GM19238 (cell line): ENCODE measurements at regions not wholly inside any gene's neighbourhood (a gene's known extent, or its start where the extent isn't known, plus 50 kb on each side); places are given as distances from the start of the nearest gene placed in this dataset.

Experiments used
- DNase-seq: peaks from one replicate; pipeline ENCODE4 v3.0.0; 2011; ENCODE audit warnings: low spot score; ENCODE audit not compliant: insufficient read length

DNA sequence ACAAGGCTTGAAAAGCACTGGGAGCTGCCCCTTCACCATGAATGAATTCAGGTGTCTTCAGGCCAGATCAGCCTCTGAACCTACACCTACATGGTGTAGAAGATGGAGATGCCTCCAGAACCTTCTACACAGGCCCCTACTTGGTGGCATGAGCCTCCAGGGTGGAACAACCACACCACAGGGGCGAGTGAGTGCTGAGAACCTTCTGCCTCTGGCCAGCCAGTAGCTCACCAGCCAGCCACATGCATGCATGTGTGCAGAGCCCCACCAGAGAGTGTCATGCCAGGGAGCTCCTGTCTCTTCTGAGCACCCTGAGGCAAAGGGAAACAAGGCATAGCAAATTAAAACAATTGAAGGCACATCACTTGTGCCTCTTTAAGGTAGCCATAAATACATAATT is 161.8 kb upstream of the TOPAZ1 start:
- DNase-seq = no peak

DNA sequence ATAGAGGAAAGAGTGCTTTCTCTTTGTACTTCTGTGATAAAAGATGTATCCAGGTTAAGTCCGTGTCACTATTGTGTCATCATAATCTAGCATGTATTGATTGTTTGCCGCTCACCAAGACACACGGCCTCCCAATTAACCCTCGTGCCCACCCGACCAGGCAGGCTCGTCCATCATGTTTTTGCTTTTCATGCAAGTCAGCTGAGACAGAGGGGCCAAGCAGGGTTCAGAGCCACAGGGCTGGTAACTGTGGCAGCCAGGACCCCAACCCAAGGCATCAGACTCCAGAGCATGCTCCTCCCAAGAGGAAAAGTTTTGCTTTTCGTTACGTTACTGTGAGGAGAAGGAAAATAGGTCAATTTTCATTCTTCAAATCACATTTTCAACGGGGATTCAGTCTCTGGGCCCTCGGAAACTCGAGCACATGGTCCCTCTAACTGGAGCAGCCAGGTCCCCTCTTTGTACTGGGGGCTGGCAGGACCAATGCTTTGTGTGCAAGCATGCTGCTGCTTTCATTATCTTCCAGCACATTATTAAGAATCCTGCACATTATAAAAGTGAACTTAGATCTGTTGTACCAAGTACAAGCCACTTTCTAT is 161.1 kb upstream of the TOPAZ1 start:
- no peak for DNase-seq

DNA sequence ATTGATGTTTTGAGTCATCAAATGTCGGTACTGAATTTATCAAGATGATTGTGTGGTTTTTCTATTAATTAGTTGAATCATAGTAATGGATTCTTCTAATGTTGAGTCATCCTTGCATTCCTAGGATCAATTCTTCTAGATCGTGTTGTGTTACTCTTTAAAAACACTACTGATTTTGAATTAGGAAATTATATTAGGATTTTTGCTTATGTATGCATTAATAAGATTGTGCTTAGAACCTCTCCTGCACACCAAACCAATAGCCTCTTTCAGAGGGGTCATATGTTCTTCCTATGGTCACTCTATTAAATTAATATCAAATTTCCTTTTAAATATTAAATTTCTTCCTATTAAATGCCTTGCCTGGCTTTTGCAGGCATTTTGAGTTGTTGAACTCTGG is 151.7 kb upstream of the TOPAZ1 start:
- no peak for DNase-seq

DNA sequence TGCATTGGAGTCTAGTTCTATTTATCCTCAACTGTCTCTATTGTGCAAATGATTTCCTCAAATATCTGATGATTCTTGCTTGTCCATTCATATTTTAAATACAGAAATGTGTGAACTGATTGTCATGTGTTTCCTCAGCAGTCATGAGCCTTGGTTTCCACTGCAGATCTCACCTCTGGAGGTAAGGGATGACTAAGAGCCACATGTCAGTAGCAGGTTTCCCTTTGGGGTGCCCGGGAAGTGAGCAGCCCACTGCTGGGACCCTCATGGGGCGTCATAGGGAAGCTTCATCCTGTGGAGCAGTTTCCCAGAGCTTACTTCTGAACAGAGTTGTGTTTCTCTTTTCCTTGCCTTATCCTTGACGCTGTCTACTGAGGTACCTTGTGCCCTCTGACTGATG is 149.2 kb upstream of the TOPAZ1 start:
- no peak for DNase-seq

DNA sequence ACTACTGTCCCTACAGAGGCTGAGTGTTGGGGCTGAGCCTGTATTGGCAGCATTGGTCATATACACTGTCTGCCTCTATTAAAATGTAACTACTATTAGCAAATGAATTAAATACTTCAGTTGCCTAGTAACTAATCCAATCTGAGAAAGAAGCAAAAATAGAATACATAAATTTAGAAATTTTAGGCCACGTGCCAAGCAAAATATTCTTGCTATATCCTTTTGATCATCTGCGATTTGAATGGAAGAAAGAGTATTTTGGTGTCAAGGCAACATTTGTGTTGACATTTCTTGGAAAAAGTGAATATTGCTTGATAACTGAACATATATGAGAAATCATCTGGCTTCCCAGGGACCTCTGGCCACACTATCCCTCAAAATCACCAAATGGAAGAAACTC is 148.2 kb upstream of the TOPAZ1 start:
- no peak for DNase-seq

DNA sequence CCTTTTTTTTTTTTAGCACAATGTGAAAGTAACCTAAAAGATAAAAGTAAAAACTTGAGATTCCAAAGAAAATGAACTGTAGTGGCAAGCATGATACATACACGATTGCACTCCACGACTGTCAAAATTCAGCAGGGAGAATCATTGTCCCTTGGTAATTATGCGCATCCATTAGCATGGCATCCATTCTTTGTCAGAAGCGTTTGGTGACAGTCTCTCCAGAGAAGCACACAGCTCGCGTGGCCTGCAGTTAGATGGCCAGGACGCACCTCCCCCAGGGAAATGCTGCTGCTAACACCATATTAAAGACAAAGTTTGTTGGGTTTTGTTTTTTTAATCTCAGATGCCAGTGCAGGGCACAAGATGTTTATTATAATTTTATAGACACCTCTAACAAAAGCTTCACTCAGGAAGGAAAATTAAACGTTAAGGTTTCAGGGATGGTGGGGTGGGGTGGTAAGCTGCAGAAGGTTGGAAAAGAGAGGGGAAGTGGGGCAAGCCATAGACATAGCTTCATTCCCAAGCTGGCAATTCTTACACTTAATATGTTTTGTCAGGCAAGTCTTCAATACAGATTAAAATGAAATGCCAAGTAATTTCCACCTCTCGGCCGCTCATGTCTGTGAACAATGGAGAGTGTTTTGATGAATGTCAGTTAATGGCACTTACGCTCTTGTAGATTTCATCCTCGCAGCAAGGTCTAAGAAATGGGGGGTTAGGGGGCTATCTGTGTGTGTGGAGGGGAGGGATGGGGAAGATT is 142.8 kb upstream of the TOPAZ1 start:
- DNase-seq = no peak

DNA sequence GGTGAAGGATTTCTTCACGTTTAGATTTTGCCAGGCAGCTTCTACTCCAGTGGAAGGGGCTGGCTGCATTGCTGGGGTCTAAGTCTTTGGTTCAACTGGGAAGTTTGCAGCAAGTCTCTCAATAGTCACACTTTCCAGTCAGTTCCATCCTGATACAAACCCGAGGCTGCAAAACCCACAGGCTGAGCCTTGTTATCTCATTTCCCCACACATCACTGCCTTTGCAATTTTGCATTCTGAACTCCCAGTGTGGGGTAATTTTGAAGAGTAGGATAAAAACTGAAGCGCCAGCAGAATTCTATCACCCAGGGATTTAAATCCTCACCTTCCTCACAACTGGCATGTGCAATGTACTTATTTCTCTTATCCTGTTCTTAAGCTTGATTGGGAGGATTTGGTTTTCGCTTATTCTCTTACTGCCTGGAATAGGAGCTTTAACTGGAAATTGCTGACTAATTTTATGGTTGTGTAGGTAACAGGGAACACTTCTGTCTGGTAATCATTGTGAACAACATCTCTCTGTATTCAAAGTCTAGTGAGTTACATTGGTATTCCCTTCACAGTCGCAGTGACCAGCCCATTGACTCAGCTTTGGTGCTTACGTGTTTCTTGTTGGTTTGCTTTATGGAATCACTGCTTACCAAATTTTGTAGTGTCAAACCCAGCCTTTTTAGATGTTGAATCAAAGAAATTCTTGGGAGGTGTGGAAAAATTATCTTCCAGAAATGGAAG is 142.0 kb upstream of the TOPAZ1 start:
- DNase-seq = no peak

DNA sequence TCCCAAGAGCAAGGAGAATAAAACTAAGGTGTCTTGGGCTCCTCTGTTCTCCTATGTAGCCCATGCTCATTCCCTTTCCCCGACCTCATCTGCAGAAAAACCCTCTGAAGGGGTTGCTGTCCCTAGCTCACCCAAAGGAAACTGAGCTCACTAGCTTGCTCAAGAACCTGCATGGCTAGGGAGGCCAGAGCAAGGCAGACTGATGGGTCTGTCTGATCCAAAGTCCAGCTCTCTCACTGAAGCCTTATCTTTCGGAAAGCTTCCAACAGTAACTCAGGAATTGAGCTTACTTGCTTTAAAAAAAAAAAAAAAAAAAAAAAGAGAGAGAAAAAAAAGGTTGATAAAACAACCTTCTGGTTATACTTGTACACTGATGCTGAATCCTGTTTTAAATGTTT is 141.4 kb upstream of the TOPAZ1 start:
- DNase-seq = no peak

DNA sequence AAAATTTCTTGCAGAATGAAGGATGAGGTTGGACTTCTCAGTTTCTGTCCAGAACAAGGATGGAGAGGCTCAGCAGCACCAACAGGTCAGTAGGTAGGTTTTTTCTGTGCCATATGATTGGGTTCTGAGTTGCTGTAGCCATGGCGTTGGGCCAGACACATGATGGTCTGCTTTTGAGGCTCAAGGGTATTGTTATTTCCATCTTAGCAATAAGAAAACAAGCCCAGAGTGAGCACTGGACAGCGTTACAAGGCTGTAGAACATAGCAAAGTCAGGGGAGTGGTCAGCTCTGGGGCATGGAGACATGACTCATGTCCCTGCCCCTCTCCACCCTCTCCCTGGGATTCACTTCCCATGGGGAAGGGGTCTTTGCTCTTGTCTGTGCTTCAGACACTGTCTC is 137.6 kb upstream of the TOPAZ1 start:
- no peak for DNase-seq

DNA sequence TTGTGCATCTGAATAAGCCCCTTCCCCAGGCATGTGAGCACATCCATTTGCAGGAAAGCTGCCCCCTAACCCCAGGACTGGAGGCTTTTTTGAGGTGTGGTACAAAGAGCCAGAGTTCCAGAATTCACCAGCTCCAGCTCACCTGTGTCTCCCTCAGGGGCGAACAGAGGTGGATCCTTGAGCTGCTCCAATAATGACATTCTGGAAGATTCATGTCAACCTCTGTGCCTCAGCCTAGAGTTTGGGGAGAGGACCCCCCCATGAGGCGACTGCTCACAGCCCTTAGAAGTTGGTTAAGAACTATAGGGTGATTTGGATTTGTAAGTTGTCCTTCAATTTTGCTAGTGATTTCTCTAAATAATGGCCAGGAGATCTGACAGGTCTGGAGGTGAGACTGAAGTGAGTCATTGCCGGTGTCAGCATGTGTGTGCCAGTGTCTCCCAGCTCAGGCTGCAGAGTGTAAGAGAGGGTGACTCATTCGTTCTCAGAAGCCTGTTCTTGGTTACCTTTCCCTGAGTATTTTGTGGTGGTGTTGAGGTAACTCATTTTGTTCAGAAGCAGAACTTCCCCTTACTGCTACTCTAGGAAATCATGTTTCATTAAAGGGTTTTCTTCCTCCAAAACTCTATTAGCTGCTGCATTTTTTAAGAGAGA is 136.9 kb upstream of the TOPAZ1 start:
- DNase-seq = peak; percentile 12

DNA sequence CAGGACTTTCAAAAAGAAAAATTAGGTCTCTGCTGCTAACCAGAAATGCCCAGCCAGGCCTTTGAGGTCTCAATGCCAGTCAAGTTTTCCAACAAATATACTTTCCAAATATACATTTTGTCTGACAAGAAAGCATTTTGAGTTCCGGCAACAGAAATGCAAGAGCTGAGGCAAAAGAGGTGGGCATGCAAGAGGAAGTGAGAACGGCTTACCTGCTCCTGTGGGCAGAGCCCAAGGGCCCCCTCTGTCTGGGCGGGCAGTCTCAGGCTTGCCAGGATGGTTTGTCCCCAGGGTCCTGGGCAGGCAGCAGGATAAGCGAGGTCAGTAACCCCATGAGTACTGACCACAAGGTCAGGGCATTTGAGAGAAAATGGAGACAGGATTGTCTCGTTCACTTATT is 136.1 kb upstream of the TOPAZ1 start:
- DNase-seq = no peak

DNA sequence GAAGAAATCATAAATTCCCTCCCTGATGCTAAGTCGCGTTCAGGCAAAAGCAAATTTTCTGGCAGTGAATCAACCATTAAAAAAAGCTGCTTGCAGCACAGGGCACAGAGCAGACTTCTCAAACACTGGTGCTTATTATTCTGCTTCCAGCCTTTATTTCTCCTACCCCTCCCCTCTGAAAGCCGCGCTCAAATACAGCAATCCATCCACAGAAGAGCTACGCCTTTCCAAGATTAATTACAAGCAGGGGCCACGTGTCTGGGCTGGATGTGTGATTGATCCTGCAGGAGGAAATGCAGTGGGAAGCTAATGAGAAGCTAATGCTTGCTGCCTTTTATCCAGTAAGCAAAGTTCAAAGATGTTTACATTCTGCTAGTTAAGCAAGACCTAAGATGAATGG is 134.9 kb upstream of the TOPAZ1 start:
- DNase-seq = no peak

DNA sequence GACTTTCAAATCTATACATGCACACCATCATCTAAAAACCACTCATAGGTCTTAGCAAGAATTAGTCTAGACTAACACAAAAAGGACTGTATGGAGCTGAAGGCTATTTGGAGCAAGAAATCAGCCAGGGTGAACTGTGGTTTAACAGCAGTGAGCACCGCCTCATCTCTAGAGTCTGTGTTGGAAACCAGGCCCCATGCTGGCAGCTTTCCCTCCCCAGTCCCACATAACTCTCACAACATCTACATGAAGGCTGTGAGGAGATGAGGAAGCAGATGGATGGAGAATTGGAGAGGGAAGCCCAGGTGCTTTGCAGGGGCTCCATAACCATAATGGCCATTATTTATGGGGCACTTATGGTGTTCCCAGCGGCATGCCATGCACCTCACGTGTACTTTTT is 133.2 kb upstream of the TOPAZ1 start:
- no peak for DNase-seq

DNA sequence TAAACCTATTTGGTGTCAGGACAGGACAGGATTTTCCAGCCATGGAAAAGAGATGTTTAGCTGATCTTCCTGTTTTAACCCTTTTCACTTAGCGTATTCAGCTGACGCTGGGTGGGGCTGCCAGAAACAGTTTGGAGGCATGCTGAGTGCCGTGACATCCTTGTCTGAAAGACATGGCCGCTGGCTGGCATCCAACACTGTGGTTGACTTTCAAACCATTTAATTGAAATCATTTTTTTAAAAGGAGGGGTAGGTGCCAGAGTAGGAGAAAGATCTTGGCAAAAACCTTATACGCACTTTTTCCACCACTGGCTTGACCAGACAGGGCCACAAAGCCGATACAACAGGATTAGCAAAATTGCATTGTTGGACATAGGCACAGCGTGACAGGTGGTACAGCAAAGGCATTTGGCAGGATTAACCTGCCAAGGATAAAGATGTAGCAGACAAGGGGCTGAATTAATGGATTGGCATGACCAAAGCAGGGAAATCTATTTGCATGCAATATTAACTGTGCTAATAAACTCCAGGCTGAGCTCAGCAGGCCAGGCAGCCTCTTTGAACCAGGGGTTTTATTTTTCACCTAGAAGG is 131.8 kb upstream of the TOPAZ1 start:
- DNase-seq = no peak

DNA sequence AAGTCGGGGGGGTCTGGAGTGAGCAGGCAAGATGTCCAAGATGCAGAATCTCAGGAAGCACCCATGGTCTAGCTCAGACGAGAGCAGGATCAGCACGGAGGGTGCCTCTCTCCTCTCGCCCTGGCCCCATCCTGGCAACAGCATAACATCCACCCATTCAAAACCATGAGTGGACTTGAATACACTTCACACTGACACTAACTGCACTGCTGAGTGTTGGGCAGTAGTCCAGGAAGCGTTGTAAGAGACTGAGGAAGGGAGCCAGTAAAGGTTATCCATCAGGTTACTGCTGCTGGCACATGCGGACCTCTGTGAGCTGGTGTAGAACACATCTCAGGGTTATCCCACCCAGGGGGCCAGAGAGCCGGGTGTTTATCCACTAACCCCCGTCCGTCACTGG is 131.0 kb upstream of the TOPAZ1 start:
- DNase-seq = no peak

DNA sequence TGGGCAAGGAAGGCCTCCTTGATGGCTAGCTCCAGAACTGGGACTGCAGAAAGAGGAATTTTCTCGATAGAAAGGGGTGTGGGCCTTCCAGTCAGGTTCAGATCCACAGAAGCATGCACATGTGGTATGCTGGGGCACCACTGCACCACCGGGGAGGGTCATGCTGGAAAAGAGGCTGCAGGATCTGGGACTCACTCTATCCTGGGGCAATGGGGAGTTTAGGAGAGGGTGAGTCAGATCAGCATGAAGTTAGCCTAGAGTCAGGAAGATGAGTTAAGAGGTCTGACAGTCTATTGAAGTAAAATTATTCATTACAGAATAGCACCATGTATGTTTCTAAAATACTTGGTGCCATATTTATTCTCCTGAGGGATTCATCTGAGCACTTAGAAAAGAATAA is 130.2 kb upstream of the TOPAZ1 start:
- no peak for DNase-seq

DNA sequence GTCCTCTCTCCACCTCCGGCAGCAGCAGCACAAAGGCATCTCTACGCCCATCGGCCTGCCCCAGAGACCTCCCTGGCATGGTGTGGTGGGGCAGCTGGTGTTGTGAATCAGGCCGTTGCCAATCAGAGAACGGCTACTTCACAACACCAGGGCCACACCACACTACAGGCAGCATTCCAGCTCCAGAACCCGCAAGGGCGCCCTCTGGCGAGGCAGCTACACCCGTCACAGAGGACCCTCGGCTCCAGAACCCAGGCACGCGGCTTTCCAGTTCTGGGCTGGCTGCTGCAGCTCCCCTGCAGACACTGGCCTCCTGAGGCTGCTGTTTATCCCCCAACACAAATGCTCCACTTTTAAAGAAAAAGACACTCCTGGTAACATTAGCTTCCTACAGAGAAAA is 127.5 kb upstream of the TOPAZ1 start:
- peak; percentile 34 for DNase-seq

DNA sequence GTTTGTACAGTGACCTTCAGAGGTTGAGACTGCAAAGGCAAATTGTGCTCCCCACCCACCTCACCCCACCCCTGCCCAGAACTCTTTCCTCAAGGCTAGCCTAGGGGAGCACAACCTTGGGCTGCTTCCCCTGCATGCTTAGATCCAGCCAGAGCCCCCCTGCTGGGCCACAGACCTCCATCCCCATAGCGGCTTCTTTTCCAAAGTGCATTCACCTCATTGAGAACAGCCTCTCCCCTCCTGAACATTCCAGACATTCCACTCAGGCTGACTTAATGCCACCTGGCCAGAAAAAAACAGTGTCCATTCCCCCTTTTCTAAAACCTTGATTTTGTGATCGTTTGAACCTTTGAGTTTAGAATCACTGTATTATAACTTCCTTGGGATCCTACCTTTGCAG is 124.4 kb upstream of the TOPAZ1 start:
- DNase-seq = no peak

DNA sequence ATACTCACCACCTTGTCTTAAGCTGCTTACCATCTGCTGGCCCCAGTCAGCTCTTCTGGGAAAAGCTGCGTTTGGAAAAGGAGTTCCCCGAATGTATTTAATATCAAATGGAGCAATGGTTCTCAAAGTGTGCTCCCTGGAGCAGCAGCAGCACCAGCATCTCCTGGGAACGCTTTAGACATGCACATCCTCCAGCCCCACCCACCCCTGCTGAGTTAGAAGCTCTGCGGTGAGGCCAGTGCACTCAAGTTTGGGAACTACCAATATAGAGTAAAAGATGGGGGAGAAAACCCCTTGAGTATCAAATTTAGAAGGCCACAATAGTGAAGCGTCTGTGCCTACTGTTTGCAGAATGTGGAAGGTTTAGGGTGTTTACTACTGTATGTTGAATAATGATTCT is 124.0 kb upstream of the TOPAZ1 start:
- no peak for DNase-seq

DNA sequence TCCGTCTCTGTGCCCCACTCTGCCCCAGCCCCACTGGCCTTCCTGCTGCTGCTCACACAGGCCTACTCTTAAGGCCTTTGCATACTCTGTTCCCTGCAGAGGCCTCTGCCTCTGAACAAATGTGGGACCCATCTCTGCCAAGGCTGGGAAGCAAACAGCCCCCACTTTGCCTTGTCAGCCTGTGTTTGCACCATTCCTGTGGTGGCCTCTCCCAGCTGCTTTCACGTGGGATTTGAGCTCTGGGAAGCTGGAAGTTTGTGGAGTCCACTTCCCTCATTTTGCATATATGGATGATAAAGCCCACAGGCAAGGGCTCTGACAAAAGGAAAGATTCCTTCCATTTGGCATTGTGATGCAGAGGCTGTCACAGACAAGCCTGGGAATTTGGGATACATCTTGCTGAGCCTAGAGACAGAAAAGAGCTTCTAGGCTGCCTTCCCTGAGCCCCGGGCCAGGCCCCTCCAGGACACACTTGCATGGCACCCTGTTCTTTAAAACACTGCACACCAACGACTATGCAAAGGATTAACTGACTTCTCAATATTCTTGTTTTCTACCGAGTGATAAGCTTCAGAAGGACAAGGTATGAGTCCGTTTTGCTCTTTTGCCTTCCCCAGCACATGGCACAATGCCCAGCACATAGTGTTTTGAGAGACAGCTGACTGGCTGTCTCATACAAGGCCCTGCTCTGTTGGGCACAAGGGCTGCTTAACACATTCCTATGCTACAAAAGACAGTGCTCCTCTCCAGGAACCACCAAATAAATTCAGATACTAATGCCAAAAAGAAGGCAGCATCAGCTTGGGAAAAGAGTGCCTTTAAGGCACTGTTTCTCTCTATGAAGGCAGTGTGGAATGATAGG is 120.7 kb upstream of the TOPAZ1 start:
- DNase-seq = no peak

DNA sequence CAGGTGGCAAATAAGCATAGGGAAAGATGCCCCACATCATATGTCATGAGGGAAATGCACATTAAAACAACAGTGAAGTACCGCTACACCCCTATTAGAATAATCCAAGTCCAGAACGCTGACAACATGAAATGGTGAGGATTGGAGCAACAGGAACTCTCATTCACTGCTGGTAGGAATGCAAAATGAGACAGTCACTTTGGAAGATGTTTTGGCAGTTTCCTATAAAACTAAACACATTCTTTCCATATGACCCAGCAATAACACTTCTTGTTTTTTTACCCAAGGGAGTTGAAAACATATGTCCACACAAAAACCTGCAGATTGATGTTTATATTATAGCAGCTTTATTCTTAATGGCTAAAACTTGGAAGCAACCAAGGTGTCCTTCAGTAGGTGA is 116.4 kb upstream of the TOPAZ1 start:
- no peak for DNase-seq
